ENCODE measurements at regions not wholly inside any gene's neighbourhood (a gene's known extent, or its start where the extent isn't known, plus 50 kb on each side); places are given as distances from the start of the nearest gene placed in this dataset.

DNA sequence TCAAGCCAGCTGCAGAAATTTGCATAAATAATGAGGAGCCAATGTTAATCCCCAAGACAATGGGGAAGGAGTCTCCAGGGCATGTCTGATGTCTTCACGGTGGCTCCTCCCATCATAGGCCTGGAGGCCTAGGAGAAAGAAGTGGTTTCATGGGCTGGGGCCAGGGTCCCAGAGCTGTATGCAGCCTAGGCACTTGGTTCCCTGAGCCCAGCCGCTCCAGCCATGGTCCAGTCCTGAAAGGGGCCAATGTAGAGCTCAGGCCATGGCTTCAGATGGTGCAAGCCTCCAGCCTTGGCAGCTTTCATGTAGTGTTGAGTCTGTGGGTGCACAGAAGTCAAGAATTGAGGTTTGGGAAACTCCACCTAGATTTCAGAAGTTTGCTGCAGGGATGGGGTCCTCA, 628.2 kb upstream of the GRIA3 start:
- H3K9ac ChIP-seq (ENCODE audit: low read depth, low read length) = no peak overlapping the region
- H3K27me3 ChIP-seq (ENCODE audit: control insufficient read depth, insufficient read depth, low read length) = no peaks in the 10 kb centered on the region
- no peak overlapping the region for H3K4me3 ChIP-seq (ENCODE audit: low read depth, low read length)
- H3K36me3 ChIP-seq (ENCODE audit: control insufficient read depth, insufficient read depth, low read length) = no peaks in the 10 kb centered on the region
- H3K4me1 ChIP-seq (ENCODE audit: control insufficient read depth, insufficient read depth, low read length) = no peaks in the 10 kb centered on the region
- no peaks in the 10 kb centered on the region for H3K9me3 ChIP-seq (ENCODE audit: control insufficient read depth, insufficient read depth, low read length)

GRCh38 chrX:122565952-122566351, 618.1 kb upstream of the GRIA3 start:
- Histone ChIP-seq H3K9me3 (ENCODE audit: control insufficient read depth, insufficient read depth, low read length) (no peaks in the 10 kb centered on the region), H3K27me3 (ENCODE audit: control insufficient read depth, insufficient read depth, low read length) (no peaks in the 10 kb centered on the region), H3K9ac (ENCODE audit: low read depth, low read length) (no peak overlapping the region)

DNA sequence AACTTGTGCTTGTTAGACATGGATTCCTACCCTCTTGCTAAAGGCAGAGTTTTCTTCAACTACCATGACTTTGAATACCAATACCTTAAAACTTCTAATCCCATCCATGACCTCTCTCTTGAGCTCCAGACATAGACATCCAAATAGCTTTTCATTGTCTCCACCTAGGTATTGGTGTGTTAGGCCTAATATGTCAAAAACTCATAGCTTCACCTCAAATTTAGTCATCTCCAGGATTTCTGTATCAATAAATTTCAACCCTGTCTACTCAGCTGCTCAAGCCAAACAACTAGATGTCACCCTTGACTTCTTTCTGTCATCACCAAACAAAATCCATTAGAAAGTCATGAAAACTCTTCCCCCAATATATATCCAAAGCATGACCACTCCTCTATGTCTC, 617.7 kb upstream of the GRIA3 start:
- H3K4me3 ChIP-seq (ENCODE audit: low read depth, low read length) = no peak overlapping the region
- no peak overlapping the region for H3K9ac ChIP-seq (ENCODE audit: low read depth, low read length)
- no peaks in the 10 kb centered on the region for H3K4me1 ChIP-seq (ENCODE audit: control insufficient read depth, insufficient read depth, low read length)
- no peaks in the 10 kb centered on the region for H3K36me3 ChIP-seq (ENCODE audit: control insufficient read depth, insufficient read depth, low read length)
- H3K27me3 ChIP-seq (ENCODE audit: control insufficient read depth, insufficient read depth, low read length) = no peaks in the 10 kb centered on the region
- no peaks in the 10 kb centered on the region for H3K9me3 ChIP-seq (ENCODE audit: control insufficient read depth, insufficient read depth, low read length)

More at GRCh38 chrX:122565952-122566351, 618.1 kb upstream of the GRIA3 start:
- Histone ChIP-seq H3K4me1 (ENCODE audit: control insufficient read depth, insufficient read depth, low read length) (no peaks in the 10 kb centered on the region), H3K4me3 (ENCODE audit: low read depth, low read length) (no peak overlapping the region), H3K36me3 (ENCODE audit: control insufficient read depth, insufficient read depth, low read length) (no peaks in the 10 kb centered on the region)

GRCh38 chrX:122567911-122568310, 616.2 kb upstream of the GRIA3 start:
- Histone ChIP-seq H3K4me1 (ENCODE audit: control insufficient read depth, insufficient read depth, low read length) (no peaks in the 10 kb centered on the region), H3K27me3 (ENCODE audit: control insufficient read depth, insufficient read depth, low read length) (no peaks in the 10 kb centered on the region), H3K4me3 (ENCODE audit: low read depth, low read length) (no peak overlapping the region), H3K9me3 (ENCODE audit: control insufficient read depth, insufficient read depth, low read length) (no peaks in the 10 kb centered on the region), H3K36me3 (ENCODE audit: control insufficient read depth, insufficient read depth, low read length) (no peaks in the 10 kb centered on the region), H3K9ac (ENCODE audit: low read depth, low read length) (no peak overlapping the region)

DNA sequence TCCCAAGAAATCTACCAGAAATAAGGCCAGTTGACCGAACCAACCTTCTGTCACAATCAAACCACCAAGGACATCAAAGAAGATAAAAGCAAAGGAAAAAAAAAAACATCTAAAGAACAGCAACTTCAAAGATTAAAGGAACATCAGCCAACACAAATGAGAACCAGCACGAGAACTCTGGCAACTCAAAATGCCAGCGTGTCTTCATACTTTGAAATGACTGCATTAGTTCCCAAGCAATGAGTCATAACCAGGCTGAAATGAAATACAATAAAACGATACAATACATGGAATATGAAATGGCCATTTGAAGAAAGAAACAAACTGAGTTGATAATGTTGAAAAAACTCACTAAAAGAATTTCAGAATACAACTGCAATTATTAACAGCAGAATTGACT, 611.6 kb upstream of the GRIA3 start:
- Histone ChIP-seq H3K4me1 (ENCODE audit: control insufficient read depth, insufficient read depth, low read length) (no peaks in the 10 kb centered on the region), H3K9me3 (ENCODE audit: control insufficient read depth, insufficient read depth, low read length) (no peaks in the 10 kb centered on the region), H3K36me3 (ENCODE audit: control insufficient read depth, insufficient read depth, low read length) (no peaks in the 10 kb centered on the region), H3K9ac (ENCODE audit: low read depth, low read length) (no peak overlapping the region), H3K4me3 (ENCODE audit: low read depth, low read length) (no peak overlapping the region), H3K27me3 (ENCODE audit: control insufficient read depth, insufficient read depth, low read length) (no peaks in the 10 kb centered on the region)

GRCh38 chrX:122579036-122579435, 605.0 kb upstream of the GRIA3 start:
- Histone ChIP-seq H3K4me3 (ENCODE audit: low read depth, low read length) (no peak overlapping the region), H3K27me3 (ENCODE audit: control insufficient read depth, insufficient read depth, low read length) (no peaks in the 10 kb centered on the region), H3K9ac (ENCODE audit: low read depth, low read length) (no peak overlapping the region), H3K4me1 (ENCODE audit: control insufficient read depth, insufficient read depth, low read length) (no peaks in the 10 kb centered on the region), H3K9me3 (ENCODE audit: control insufficient read depth, insufficient read depth, low read length) (no peaks in the 10 kb centered on the region), H3K36me3 (ENCODE audit: control insufficient read depth, insufficient read depth, low read length) (no peaks in the 10 kb centered on the region)

GRCh38 chrX:122579526-122579925, 604.6 kb upstream of the GRIA3 start:
- Histone ChIP-seq H3K36me3 (ENCODE audit: control insufficient read depth, insufficient read depth, low read length) (no peaks in the 10 kb centered on the region), H3K27me3 (ENCODE audit: control insufficient read depth, insufficient read depth, low read length) (no peaks in the 10 kb centered on the region), H3K9ac (ENCODE audit: low read depth, low read length) (no peak overlapping the region), H3K9me3 (ENCODE audit: control insufficient read depth, insufficient read depth, low read length) (no peaks in the 10 kb centered on the region), H3K4me1 (ENCODE audit: control insufficient read depth, insufficient read depth, low read length) (no peaks in the 10 kb centered on the region), H3K4me3 (ENCODE audit: low read depth, low read length) (no peak overlapping the region)

DNA sequence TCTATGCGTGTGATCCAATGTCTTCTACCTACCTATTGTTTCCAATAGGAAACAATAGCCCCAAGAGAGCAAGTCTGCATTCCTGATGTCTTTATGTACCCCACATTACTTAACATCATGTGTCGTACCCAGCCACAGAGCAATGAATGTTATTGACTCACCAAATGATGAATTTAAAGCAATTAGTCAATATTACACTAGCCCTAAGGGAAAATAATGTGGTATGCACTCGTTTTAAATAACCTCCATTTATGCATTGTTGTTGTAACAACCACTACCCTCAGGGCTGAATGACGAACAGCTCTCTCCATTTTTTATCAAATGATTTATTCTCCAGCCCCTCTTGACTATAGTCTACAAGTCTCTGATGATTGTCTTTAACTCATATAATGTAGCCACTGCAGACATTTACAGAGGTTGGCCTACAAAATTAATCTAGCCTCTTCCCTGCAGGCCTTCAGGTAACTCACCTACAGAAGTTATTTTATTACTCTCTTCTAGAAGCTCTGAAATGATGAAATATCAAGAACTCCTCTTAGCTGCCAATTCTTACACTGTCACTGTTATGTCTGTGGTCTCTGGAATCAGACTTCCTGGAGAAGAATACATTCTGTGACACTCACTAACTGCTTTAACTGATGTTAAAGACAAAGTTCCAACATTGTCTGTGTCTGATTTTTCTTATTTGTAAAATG, 601.7 kb upstream of the GRIA3 start:
- H3K36me3 ChIP-seq (ENCODE audit: control insufficient read depth, insufficient read depth, low read length) = no peaks in the 10 kb centered on the region
- H3K4me3 ChIP-seq (ENCODE audit: low read depth, low read length) = no peak overlapping the region
- H3K9me3 ChIP-seq (ENCODE audit: control insufficient read depth, insufficient read depth, low read length) = no peaks in the 10 kb centered on the region
- H3K4me1 ChIP-seq (ENCODE audit: control insufficient read depth, insufficient read depth, low read length) = no peaks in the 10 kb centered on the region
- no peaks in the 10 kb centered on the region for H3K27me3 ChIP-seq (ENCODE audit: control insufficient read depth, insufficient read depth, low read length)
- no peak overlapping the region for H3K9ac ChIP-seq (ENCODE audit: low read depth, low read length)

DNA sequence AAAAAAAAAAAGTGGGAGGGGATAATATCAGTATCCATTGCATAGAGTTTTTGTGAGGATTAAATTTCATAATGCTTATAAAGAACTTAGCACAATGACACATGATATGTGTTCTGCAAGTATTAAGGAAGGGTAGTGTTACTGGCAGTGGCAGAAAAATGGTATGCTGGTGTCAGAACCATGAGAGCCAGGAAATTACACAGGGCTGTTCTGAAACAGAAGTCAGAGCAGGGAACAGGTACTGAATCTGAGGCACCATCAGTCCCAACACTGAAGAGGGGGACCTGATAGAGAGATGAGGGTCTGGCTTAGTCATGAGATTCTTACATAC, 601.1 kb upstream of the GRIA3 start:
- Histone ChIP-seq H3K9me3 (ENCODE audit: control insufficient read depth, insufficient read depth, low read length) (no peaks in the 10 kb centered on the region), H3K4me3 (ENCODE audit: low read depth, low read length) (no peak overlapping the region), H3K27me3 (ENCODE audit: control insufficient read depth, insufficient read depth, low read length) (no peaks in the 10 kb centered on the region), H3K9ac (ENCODE audit: low read depth, low read length) (no peak overlapping the region), H3K36me3 (ENCODE audit: control insufficient read depth, insufficient read depth, low read length) (no peaks in the 10 kb centered on the region), H3K4me1 (ENCODE audit: control insufficient read depth, insufficient read depth, low read length) (no peaks in the 10 kb centered on the region)

- H3K4me3 ChIP-seq (ENCODE audit: low read depth, low read length) = no peak overlapping the region
- no peak overlapping the region for H3K9ac ChIP-seq (ENCODE audit: low read depth, low read length)
- H3K4me1 ChIP-seq (ENCODE audit: control insufficient read depth, insufficient read depth, low read length) = no peaks in the 10 kb centered on the region
- H3K9me3 ChIP-seq (ENCODE audit: control insufficient read depth, insufficient read depth, low read length) = no peaks in the 10 kb centered on the region
- H3K36me3 ChIP-seq (ENCODE audit: control insufficient read depth, insufficient read depth, low read length) = no peaks in the 10 kb centered on the region
- H3K27me3 ChIP-seq (ENCODE audit: control insufficient read depth, insufficient read depth, low read length) = no peaks in the 10 kb centered on the region
These were observed 600.5 kb upstream of the GRIA3 start for GRCh38 chrX:122583551-122583950.

- no peak overlapping the region for H3K9ac ChIP-seq (ENCODE audit: low read depth, low read length)
- no peaks in the 10 kb centered on the region for H3K27me3 ChIP-seq (ENCODE audit: control insufficient read depth, insufficient read depth, low read length)
- no peaks in the 10 kb centered on the region for H3K9me3 ChIP-seq (ENCODE audit: control insufficient read depth, insufficient read depth, low read length)
- H3K4me3 ChIP-seq (ENCODE audit: low read depth, low read length) = no peak overlapping the region
- no peaks in the 10 kb centered on the region for H3K4me1 ChIP-seq (ENCODE audit: control insufficient read depth, insufficient read depth, low read length)
- H3K36me3 ChIP-seq (ENCODE audit: control insufficient read depth, insufficient read depth, low read length) = no peaks in the 10 kb centered on the region
These were observed 599.1 kb upstream of the GRIA3 start for GRCh38 chrX:122584981-122585380.

- no peaks in the 10 kb centered on the region for H3K9me3 ChIP-seq (ENCODE audit: control insufficient read depth, insufficient read depth, low read length)
- no peak overlapping the region for H3K9ac ChIP-seq (ENCODE audit: low read depth, low read length)
- H3K4me3 ChIP-seq (ENCODE audit: low read depth, low read length) = no peak overlapping the region
- H3K36me3 ChIP-seq (ENCODE audit: control insufficient read depth, insufficient read depth, low read length) = no peaks in the 10 kb centered on the region
- peaks cover 4% of the 10 kb centered on the region for H3K4me1 ChIP-seq (ENCODE audit: control insufficient read depth, insufficient read depth, low read length)
- H3K27me3 ChIP-seq (ENCODE audit: control insufficient read depth, insufficient read depth, low read length) = no peaks in the 10 kb centered on the region
These were observed 597.2 kb upstream of the GRIA3 start for GRCh38 chrX:122586831-122587230.
